Panc1 (cell line): ENCODE measurements at regions not wholly inside any gene's neighbourhood (a gene's known extent, or its start where the extent isn't known, plus 50 kb on each side); places are given as distances from the start of the nearest gene placed in this dataset.

Source experiments
- ATAC-seq: fragments of 200-7000 bp; cut with Tn5 transposase; 2 replicates; pipeline ENCODE4 v1.9.1; 2020; ENCODE audit warnings: mild to moderate bottlenecking, moderate library complexity
- BruUV-seq: library from RNA; stranded (reverse); fragments of 400-500 nt; replicated peaks from 2 replicates; lab custom pipeline; 2021; lab: Mats Ljungman, UMichigan
- CTCF ChIA-PET: fragments of 300-600 bp; sonication (Branson Sonifier 250); formaldehyde crosslinking; loops from one replicate; lab custom pipeline; 2022; ENCODE audit warnings: antibody characterized with exemption; lab: Charles Lee
- POLR2A ChIA-PET: fragments of 300-600 bp; sonication (Branson Sonifier 250); formaldehyde crosslinking; loops from one replicate; lab custom pipeline; 2022; ENCODE audit warnings: antibody characterized with exemption; lab: Charles Lee
- DNase-seq: peaks from one replicate; pipeline ENCODE4 v3.0.0-alpha.2; 2010; ENCODE audit warnings: low read depth, low spot score
- H3K27ac ChIP-seq: 2 replicates; pipeline ENCODE4 v1.5.1; 2011; ENCODE audit warnings: mild to moderate bottlenecking, low read length, inconsistent platforms
- H3K27me3 ChIP-seq: fragments of 200-500 bp; sonication (Bioruptor generic); 2 replicates; pipeline ENCODE4 v1.6.0; 2014; ENCODE audit warnings: low read length, inconsistent platforms; ENCODE audit not compliant: control insufficient read depth, insufficient read depth
- H3K36me3 ChIP-seq: fragments of 200-500 bp; sonication (Bioruptor generic); 2 replicates; pipeline ENCODE4 v1.5.1; 2014; ENCODE audit warnings: inconsistent platforms, mild to moderate bottlenecking, low read length, moderate library complexity; ENCODE audit not compliant: control insufficient read depth, insufficient read depth
- H3K4me1 ChIP-seq: 2 replicates; pipeline ENCODE4 v1.5.1; 2011; ENCODE audit warnings: inconsistent platforms, mild to moderate bottlenecking, low read length, moderate library complexity; ENCODE audit not compliant: control insufficient read depth, insufficient read depth
- H3K4me3 ChIP-seq, 2 experiments: 2 replicates each; pipeline ENCODE4 v1.5.1; 2011 to 2012; ENCODE audit warnings: low read depth in 2 of 2, low read length in 2 of 2, mild to moderate bottlenecking in 2 of 2, inconsistent platforms in 1 of 2, moderate library complexity in 1 of 2
- H3K9me3 ChIP-seq: fragments of 200-500 bp; sonication (Bioruptor generic); 2 replicates; pipeline ENCODE4 v1.5.1; 2014; ENCODE audit warnings: low read depth, mild to moderate bottlenecking, inconsistent platforms, low read length, moderate library complexity; ENCODE audit not compliant: control insufficient read depth, insufficient read depth
- CTCF ChIP-seq: fragments of 450-650 bp; IDR thresholded peaks from 2 replicates; pipeline ENCODE4 v1.5.1; 2017; ENCODE audit warnings: mild to moderate bottlenecking
- POLR2AphosphoS5 ChIP-seq: IDR thresholded peaks from 2 replicates; pipeline ENCODE4 v1.6.1; 2012; ENCODE audit warnings: mild to moderate bottlenecking, low read depth, low read length, moderate library complexity
- SIN3A ChIP-seq: IDR thresholded peaks from 2 replicates; pipeline ENCODE4 v1.6.1; 2012; ENCODE audit warnings: low read depth, mild to moderate bottlenecking, low read length, moderate library complexity, borderline replicate concordance; ENCODE audit not compliant: insufficient read depth
- TCF7L2 ChIP-seq: IDR thresholded peaks from 2 replicates; pipeline ENCODE4 v1.6.1; 2011; ENCODE audit warnings: mild to moderate bottlenecking, low read depth, low read length, inconsistent platforms
- in situ Hi-C: cut with HindIII; loops from 2 replicates; pipeline ENCODE4 v1.10.0; 2016; ENCODE audit warnings: low sequenced_read_pairs, low pct_unique_long_range_greater_than_20kb
- intact Hi-C: fragments of 100-400 bp; cut with micrococcal nuclease; formaldehyde crosslinking; loops from one replicate; pipeline ENCODE4 v1.10.0; 2022; ENCODE audit not compliant: unreplicated experiment
- TF ChIP-seq, protein P1 (sequence below), 2 experiments: IDR thresholded peaks; 2 replicates each; pipeline ENCODE4 v1.6.1; 2011 to 2012; ENCODE audit warnings: low read depth in 2 of 2, control low read depth in 1 of 2, low read length in 1 of 2, mild to moderate bottlenecking in 1 of 2, moderate library complexity in 1 of 2; ENCODE audit not compliant: insufficient read depth in 1 of 2

- CTCF ChIA-PET: no interaction called here
- no peak overlapping the region for H3K4me3 ChIP-seq
- no peak for DNase-seq
- POLR2A ChIA-PET: no interaction called here
- H3K36me3 ChIP-seq: no peaks in the 10 kb centered on the region
- no peak overlapping the region for H3K27ac ChIP-seq
- no peaks in the 10 kb centered on the region for H3K9me3 ChIP-seq
- in situ Hi-C loops: no loop called here
- intact Hi-C loops: loop anchor here (10.0 kb wide), 1 partner anchor 764 kb away; no protein-coding TSS in a partner anchor
- H3K4me1 ChIP-seq: no peaks in the 10 kb centered on the region
- TF ChIP-seq SIN3A (no peak), CTCF (no peak), TCF7L2 (no peak), POLR2AphosphoS5 (no peak)
- TF ChIP-seq, protein P1, sequence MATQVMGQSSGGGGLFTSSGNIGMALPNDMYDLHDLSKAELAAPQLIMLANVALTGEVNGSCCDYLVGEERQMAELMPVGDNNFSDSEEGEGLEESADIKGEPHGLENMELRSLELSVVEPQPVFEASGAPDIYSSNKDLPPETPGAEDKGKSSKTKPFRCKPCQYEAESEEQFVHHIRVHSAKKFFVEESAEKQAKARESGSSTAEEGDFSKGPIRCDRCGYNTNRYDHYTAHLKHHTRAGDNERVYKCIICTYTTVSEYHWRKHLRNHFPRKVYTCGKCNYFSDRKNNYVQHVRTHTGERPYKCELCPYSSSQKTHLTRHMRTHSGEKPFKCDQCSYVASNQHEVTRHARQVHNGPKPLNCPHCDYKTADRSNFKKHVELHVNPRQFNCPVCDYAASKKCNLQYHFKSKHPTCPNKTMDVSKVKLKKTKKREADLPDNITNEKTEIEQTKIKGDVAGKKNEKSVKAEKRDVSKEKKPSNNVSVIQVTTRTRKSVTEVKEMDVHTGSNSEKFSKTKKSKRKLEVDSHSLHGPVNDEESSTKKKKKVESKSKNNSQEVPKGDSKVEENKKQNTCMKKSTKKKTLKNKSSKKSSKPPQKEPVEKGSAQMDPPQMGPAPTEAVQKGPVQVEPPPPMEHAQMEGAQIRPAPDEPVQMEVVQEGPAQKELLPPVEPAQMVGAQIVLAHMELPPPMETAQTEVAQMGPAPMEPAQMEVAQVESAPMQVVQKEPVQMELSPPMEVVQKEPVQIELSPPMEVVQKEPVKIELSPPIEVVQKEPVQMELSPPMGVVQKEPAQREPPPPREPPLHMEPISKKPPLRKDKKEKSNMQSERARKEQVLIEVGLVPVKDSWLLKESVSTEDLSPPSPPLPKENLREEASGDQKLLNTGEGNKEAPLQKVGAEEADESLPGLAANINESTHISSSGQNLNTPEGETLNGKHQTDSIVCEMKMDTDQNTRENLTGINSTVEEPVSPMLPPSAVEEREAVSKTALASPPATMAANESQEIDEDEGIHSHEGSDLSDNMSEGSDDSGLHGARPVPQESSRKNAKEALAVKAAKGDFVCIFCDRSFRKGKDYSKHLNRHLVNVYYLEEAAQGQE (IDR thresholded peaks at IDR 0.05; ENCODE audit: insufficient read depth in 1 of 2, low read depth in 2 of 2, low read length in 1 of 2): no peak
- no peak for ATAC-seq
- no TSS peak for BruUV-seq
- H3K27me3 ChIP-seq: no peaks in the 10 kb centered on the region
These were observed 69.5 kb upstream of the MC3R start for GRCh38 chr20:56179051-56179450.

DNA sequence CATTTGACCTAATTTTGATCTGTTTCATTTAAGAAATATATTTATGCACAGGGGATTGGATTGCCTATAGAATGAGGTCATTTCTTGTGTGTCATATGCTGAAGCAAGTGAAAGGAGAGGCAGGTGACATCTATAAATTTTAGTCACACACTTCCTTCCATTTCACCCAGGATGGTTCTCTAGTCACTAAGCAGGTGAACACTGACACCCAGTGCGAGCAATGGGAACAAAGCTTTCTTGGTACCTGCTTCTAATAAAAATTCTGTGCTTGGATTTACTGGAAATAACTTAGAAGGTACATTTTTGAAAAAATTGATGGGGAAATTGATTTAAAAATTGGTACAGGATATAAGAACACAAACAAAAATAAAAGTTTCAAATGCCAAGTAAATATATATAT is 66.9 kb upstream of the MC3R start:
- H3K4me3 ChIP-seq: no peak overlapping the region
- no TSS peak for BruUV-seq
- DNase-seq (no peak), ATAC-seq (no peak)
- no peaks in the 10 kb centered on the region for H3K4me1 ChIP-seq
- in situ Hi-C loops: no loop called here
- intact Hi-C loops: no loop called here
- ChIA-PET CTCF (no interaction called here), POLR2A (no interaction called here)
- H3K36me3 ChIP-seq: no peaks in the 10 kb centered on the region
- TF ChIP-seq POLR2AphosphoS5 (no peak), CTCF (peak; percentile 33; the same call in 1 of the 2 replicates)
- no peak overlapping the region for H3K27ac ChIP-seq
- no peaks in the 10 kb centered on the region for H3K27me3 ChIP-seq
- no peaks in the 10 kb centered on the region for H3K9me3 ChIP-seq
